Naive thymus-derived CD4-positive, alpha-beta T cell (primary cell): ENCODE measurements at regions not wholly inside any gene's neighbourhood (a gene's known extent, or its start where the extent isn't known, plus 50 kb on each side); places are given as distances from the start of the nearest gene placed in this dataset.

Experiments
- ATAC-seq: fragments of 150-1000 bp; cut with Tn5 transposase; 2 replicates; pipeline ENCODE4 v1.10.0; 2021; ENCODE audit warnings: mild to moderate bottlenecking, moderate library complexity
- CTCF ChIA-PET: fragments of 350-600 bp; sonication (Branson Sonifier 250); formaldehyde crosslinking; loops from one replicate; lab custom pipeline; 2021; ENCODE audit warnings: antibody characterized with exemption; lab: Charles Lee
- POLR2A ChIA-PET: fragments of 350-600 bp; sonication (Branson Sonifier 250); formaldehyde crosslinking; loops from one replicate; lab custom pipeline; 2021; ENCODE audit warnings: antibody characterized with exemption, inconsistent platforms; lab: Charles Lee
- DNase-seq, 9 donors: peaks; one replicate each; pipeline versions ENCODE4 v3.0.0 to v3.0.0-alpha.2; 2020 to 2022; ENCODE audit warnings: mixed read lengths in 1 of 9
- H3K27ac ChIP-seq: one replicate; pipeline ENCODE4 v1.7.0; 2013; ENCODE audit warnings: mild to moderate bottlenecking, low read depth, low read length, moderate library complexity
- H3K27me3 ChIP-seq, 2 donors: one replicate each; pipeline ENCODE4 v1.7.0; 2013; ENCODE audit warnings: low read length in 2 of 2, mild to moderate bottlenecking in 2 of 2, moderate library complexity in 2 of 2; ENCODE audit not compliant: control insufficient read depth in 2 of 2, insufficient read depth in 2 of 2
- H3K36me3 ChIP-seq, 3 experiments: 1 replicate in 2 of 3; 2 replicates in 1 of 3; pipeline ENCODE4 v1.7.0; 2013; ENCODE audit warnings: low read length in 3 of 3, mild to moderate bottlenecking in 3 of 3, moderate library complexity in 1 of 3; ENCODE audit not compliant: insufficient read depth in 3 of 3, control insufficient read depth in 2 of 3
- H3K4me1 ChIP-seq, 2 donors: one replicate each; pipeline ENCODE4 v1.7.0; 2013; ENCODE audit warnings: low read length in 2 of 2, mild to moderate bottlenecking in 2 of 2, moderate library complexity in 1 of 2; ENCODE audit not compliant: control insufficient read depth in 2 of 2, insufficient read depth in 2 of 2
- H3K4me3 ChIP-seq: 2 replicates; pipeline ENCODE4 v1.7.0; 2013; ENCODE audit warnings: mild to moderate bottlenecking, low read length
- H3K9me3 ChIP-seq, 3 experiments: 1 replicate in 2 of 3; 2 replicates in 1 of 3; pipeline ENCODE4 v1.7.0; 2013; ENCODE audit warnings: low read length in 3 of 3; ENCODE audit not compliant: control insufficient read depth in 2 of 3
- H3K27ac Mint-ChIP-seq, 9 donors: one replicate each; pipeline ENCODE4 v1.8.0; 2020 to 2022; ENCODE audit warnings: mixed read lengths in 9 of 9, mild to moderate bottlenecking in 8 of 9, moderate library complexity in 5 of 9, inconsistent platforms in 2 of 9
- H3K27me3 Mint-ChIP-seq, 5 donors: one replicate each; pipeline ENCODE4 v1.8.0; 2021 to 2022; ENCODE audit warnings: mixed read lengths in 5 of 5, mild to moderate bottlenecking in 1 of 5
- H3K36me3 Mint-ChIP-seq, 5 donors: one replicate each; pipeline ENCODE4 v1.8.0; 2020 to 2022; ENCODE audit warnings: mixed read lengths in 5 of 5, mild to moderate bottlenecking in 3 of 5, inconsistent platforms in 1 of 5
- H3K4me1 Mint-ChIP-seq, 7 donors: one replicate each; pipeline ENCODE4 v1.8.0; 2020 to 2022; ENCODE audit warnings: mixed read lengths in 7 of 7, mild to moderate bottlenecking in 3 of 7, inconsistent platforms in 1 of 7
- H3K4me3 Mint-ChIP-seq, 10 donors: one replicate each; pipeline ENCODE4 v1.8.0; 2020 to 2022; ENCODE audit warnings: mild to moderate bottlenecking in 10 of 10, mixed read lengths in 10 of 10, moderate library complexity in 6 of 10, inconsistent platforms in 2 of 10
- H3K9me3 Mint-ChIP-seq, 11 donors: one replicate each; pipeline ENCODE4 v1.8.0; 2020 to 2022; ENCODE audit warnings: mixed read lengths in 11 of 11, mild to moderate bottlenecking in 4 of 11, inconsistent platforms in 1 of 11, moderate library complexity in 1 of 11
- intact Hi-C, 2 donors: fragments of 100-400 bp; cut with micrococcal nuclease; formaldehyde crosslinking; loops; one replicate each; pipeline ENCODE4 v1.15.1; 2023

GRCh38 chr16:24414534-24414933, 124.8 kb upstream of the RBBP6 start:
- ATAC-seq (no peak), DNase-seq (no peak)
- ChIA-PET POLR2A (no interaction called here), CTCF (no interaction called here)
- Mint-ChIP-seq H3K4me1 (no peaks in the 10 kb centered on the region), H3K27me3 (peaks cover 5 to 20% (median 17%) of the 10 kb centered on the region in 5 donors), H3K9me3 (peaks cover 0 to 14% (median 4%) of the 10 kb centered on the region in 11 donors), H3K4me3 (no peak overlapping the region), H3K36me3 (no peaks in the 10 kb centered on the region), H3K27ac (no peak overlapping the region)
- Histone ChIP-seq H3K4me3 (no peak overlapping the region), H3K9me3 (peaks cover 0 to 5% (median 4%) of the 10 kb centered on the region in 3 experiments), H3K4me1 (no peaks in the 10 kb centered on the region), H3K27ac (no peak overlapping the region), H3K27me3 (no peaks in the 10 kb centered on the region), H3K36me3 (no peaks in the 10 kb centered on the region)
- intact Hi-C loops = no loop called here

- POLR2A ChIA-PET = no interaction called here
- CTCF ChIA-PET = no interaction called here
- Mint-ChIP-seq H3K27ac (no peak overlapping the region), H3K4me1 (no peaks in the 10 kb centered on the region), H3K36me3 (no peaks in the 10 kb centered on the region), H3K9me3 (peaks cover 0 to 14% (median 4%) of the 10 kb centered on the region in 11 donors), H3K27me3 (peaks cover 5 to 30% (median 16%) of the 10 kb centered on the region in 5 donors), H3K4me3 (no peak overlapping the region)
- H3K4me3 ChIP-seq = no peak overlapping the region
- peaks cover 0 to 5% (median 4%) of the 10 kb centered on the region in 3 experiments for H3K9me3 ChIP-seq
- intact Hi-C loops = no loop called here
- H3K27me3 ChIP-seq = no peaks in the 10 kb centered on the region
- no peak overlapping the region for H3K27ac ChIP-seq
- no peaks in the 10 kb centered on the region for H3K4me1 ChIP-seq
- H3K36me3 ChIP-seq = no peaks in the 10 kb centered on the region
- DNase-seq = no peak
- ATAC-seq = no peak
Measured at GRCh38 chr16:24418733-24419132, 120.6 kb upstream of the RBBP6 start.

- intact Hi-C loops = no loop called here
- Mint-ChIP-seq H3K36me3 (no peaks in the 10 kb centered on the region), H3K4me3 (no peak overlapping the region), H3K9me3 (peaks cover 0 to 7% (median 0%) of the 10 kb centered on the region in 11 donors), H3K27ac (no peak overlapping the region), H3K4me1 (no peaks in the 10 kb centered on the region), H3K27me3 (peaks cover 5 to 50% (median 10%) of the 10 kb centered on the region in 5 donors)
- POLR2A ChIA-PET = no interaction called here
- Histone ChIP-seq H3K27ac (no peak overlapping the region), H3K4me1 (no peaks in the 10 kb centered on the region), H3K27me3 (no peaks in the 10 kb centered on the region), H3K36me3 (no peaks in the 10 kb centered on the region), H3K4me3 (no peak overlapping the region), H3K9me3 (no peaks in the 10 kb centered on the region)
- CTCF ChIA-PET = no interaction called here
- no peak for ATAC-seq
- no peak for DNase-seq
Measured at GRCh38 chr16:24423312-24423711, 116.1 kb upstream of the RBBP6 start.

GRCh38 chr16:24424364-24424763, 115.0 kb upstream of the RBBP6 start:
- Histone ChIP-seq H3K27ac (no peak overlapping the region), H3K4me3 (no peak overlapping the region), H3K27me3 (no peaks in the 10 kb centered on the region), H3K36me3 (no peaks in the 10 kb centered on the region), H3K9me3 (no peaks in the 10 kb centered on the region), H3K4me1 (no peaks in the 10 kb centered on the region)
- Mint-ChIP-seq H3K27me3 (peaks cover 2 to 48% (median 8%) of the 10 kb centered on the region in 5 donors), H3K4me1 (no peaks in the 10 kb centered on the region), H3K9me3 (peaks cover 0 to 7% (median 0%) of the 10 kb centered on the region in 11 donors), H3K36me3 (no peaks in the 10 kb centered on the region), H3K27ac (no peak overlapping the region), H3K4me3 (no peak overlapping the region)
- POLR2A ChIA-PET = no interaction called here
- intact Hi-C loops = no loop called here
- DNase-seq (no peak), ATAC-seq (no peak)
- CTCF ChIA-PET = no interaction called here

GRCh38 chr16:24427840-24428239, 111.5 kb upstream of the RBBP6 start:
- Histone ChIP-seq H3K27me3 (no peaks in the 10 kb centered on the region), H3K4me1 (no peaks in the 10 kb centered on the region), H3K4me3 (no peak overlapping the region), H3K27ac (no peak overlapping the region), H3K36me3 (no peaks in the 10 kb centered on the region), H3K9me3 (no peaks in the 10 kb centered on the region)
- H3K4me3 Mint-ChIP-seq = no peak overlapping the region
- H3K4me1 Mint-ChIP-seq = peaks cover 0 to 2% (median 0%) of the 10 kb centered on the region in 7 donors
- CTCF ChIA-PET = no interaction called here
- peaks cover 0 to 7% (median 0%) of the 10 kb centered on the region in 11 donors for H3K9me3 Mint-ChIP-seq
- ATAC-seq (no peak), DNase-seq (no peak)
- no peaks in the 10 kb centered on the region for H3K36me3 Mint-ChIP-seq
- POLR2A ChIA-PET = no interaction called here
- intact Hi-C loops = no loop called here
- H3K27me3 Mint-ChIP-seq = peaks cover 2 to 43% (median 24%) of the 10 kb centered on the region in 5 donors
- no peak overlapping the region for H3K27ac Mint-ChIP-seq

- Mint-ChIP-seq H3K4me3 (no peak overlapping the region), H3K27me3 (peaks cover 2 to 43% (median 29%) of the 10 kb centered on the region in 5 donors), H3K27ac (no peak overlapping the region), H3K9me3 (peaks cover 0 to 7% (median 0%) of the 10 kb centered on the region in 11 donors), H3K36me3 (no peaks in the 10 kb centered on the region), H3K4me1 (peaks cover 0 to 2% (median 0%) of the 10 kb centered on the region in 7 donors)
- POLR2A ChIA-PET = no interaction called here
- CTCF ChIA-PET = no interaction called here
- no peak overlapping the region for H3K27ac ChIP-seq
- no peak for DNase-seq
- intact Hi-C loops = no loop called here
- ATAC-seq = no peak
- no peaks in the 10 kb centered on the region for H3K27me3 ChIP-seq
- H3K36me3 ChIP-seq = no peaks in the 10 kb centered on the region
- no peaks in the 10 kb centered on the region for H3K4me1 ChIP-seq
- no peaks in the 10 kb centered on the region for H3K9me3 ChIP-seq
- no peak overlapping the region for H3K4me3 ChIP-seq
Measured at GRCh38 chr16:24428756-24429155, 110.6 kb upstream of the RBBP6 start.

GRCh38 chr16:24430954-24431760, 108.2 kb upstream of the RBBP6 start:
- peaks cover 2 to 42% (median 35%) of the 10 kb centered on the region in 5 donors for H3K27me3 Mint-ChIP-seq
- intact Hi-C loops = no loop called here

More at GRCh38 chr16:24430954-24431760, 108.2 kb upstream of the RBBP6 start:
- POLR2A ChIA-PET = no interaction called here
- H3K4me1 Mint-ChIP-seq = peaks cover 0 to 2% (median 0%) of the 10 kb centered on the region in 7 donors
- ATAC-seq = no peak
- H3K36me3 Mint-ChIP-seq = no peaks in the 10 kb centered on the region
- H3K9me3 Mint-ChIP-seq = peaks cover 0 to 3% (median 0%) of the 10 kb centered on the region in 11 donors
- H3K27ac Mint-ChIP-seq = no peak overlapping the region
- H3K36me3 ChIP-seq = no peaks in the 10 kb centered on the region
- H3K4me3 Mint-ChIP-seq = no peak overlapping the region
- DNase-seq = no peak
- H3K27me3 ChIP-seq = no peaks in the 10 kb centered on the region
- H3K27ac ChIP-seq = no peak overlapping the region
- no peaks in the 10 kb centered on the region for H3K9me3 ChIP-seq
- H3K4me3 ChIP-seq = no peak overlapping the region
- CTCF ChIA-PET = no interaction called here
- no peaks in the 10 kb centered on the region for H3K4me1 ChIP-seq
